CD14-positive monocyte (primary cell): ENCODE measurements at regions not wholly inside any gene's neighbourhood (a gene's known extent, or its start where the extent isn't known, plus 50 kb on each side); places are given as distances from the start of the nearest gene placed in this dataset.

Experiments used
- DNase-seq, 3 donors: peaks; one replicate each; pipeline ENCODE4 v3.0.0-alpha.2; 2011 to 2022
- H2AFZ ChIP-seq: 2 replicates; pipeline ENCODE4 v1.6.0; 2012; ENCODE audit warnings: mild to moderate bottlenecking, low read depth, low read length, inconsistent platforms; ENCODE audit not compliant: insufficient read depth, poor library complexity, severe bottlenecking
- H3K27ac ChIP-seq, 2 donors: 1 replicate in 1 of 2; 2 replicates in 1 of 2; pipeline ENCODE4 v1.5.1; 2012 to 2013; ENCODE audit warnings: low read length in 2 of 2, control low read depth in 1 of 2, inconsistent platforms in 1 of 2, low read depth in 1 of 2, mild to moderate bottlenecking in 1 of 2
- H3K27me3 ChIP-seq, 2 donors: one replicate each; pipeline versions ENCODE4 v1.6.0 to v1.6.1; 2011 to 2013; ENCODE audit warnings: low read length in 2 of 2; ENCODE audit not compliant: control insufficient read depth in 2 of 2, insufficient read depth in 2 of 2
- H3K36me3 ChIP-seq, 2 donors: replicated peaks in 1 of 2; 1 replicate in 1 of 2; 2 replicates in 1 of 2; pipeline versions ENCODE4 v1.5.1 to v1.6.1; 2012 to 2013; ENCODE audit warnings: low read length in 2 of 2, control low read depth in 1 of 2, inconsistent platforms in 1 of 2, mild to moderate bottlenecking in 1 of 2; ENCODE audit not compliant: insufficient read depth in 2 of 2, control insufficient read depth in 1 of 2
- H3K4me1 ChIP-seq, 2 donors: 1 replicate in 1 of 2; 2 replicates in 1 of 2; pipeline versions ENCODE4 v1.5.1 to v1.6.1; 2012 to 2013; ENCODE audit warnings: low read length in 2 of 2, control low read depth in 1 of 2, inconsistent platforms in 1 of 2, mild to moderate bottlenecking in 1 of 2, moderate library complexity in 1 of 2; ENCODE audit not compliant: insufficient read depth in 2 of 2, control insufficient read depth in 1 of 2
- H3K4me2 ChIP-seq: replicated peaks from 2 replicates; pipeline ENCODE3; 2012; ENCODE audit warnings: low read length, moderate library complexity, mild to moderate bottlenecking; ENCODE audit not compliant: poor library complexity, severe bottlenecking; ENCODE audit errors: extremely low read depth
- H3K4me3 ChIP-seq, 3 experiments: fragments of 200-600 bp in 1 of 3; sonication (generic) in 1 of 3; replicated peaks in 1 of 3; 1 replicate in 2 of 3; 2 replicates in 1 of 3; pipeline ENCODE4 v1.5.1; 2011 to 2013; ENCODE audit warnings: low read length in 3 of 3, mild to moderate bottlenecking in 3 of 3, control low read depth in 2 of 3, low read depth in 2 of 3, inconsistent platforms in 1 of 3, moderate library complexity in 1 of 3
- H3K79me2 ChIP-seq: 2 replicates; pipeline ENCODE4 v1.6.0; 2012; ENCODE audit warnings: mild to moderate bottlenecking, control low read depth, inconsistent platforms, low read length, moderate library complexity; ENCODE audit not compliant: insufficient read depth
- H3K9ac ChIP-seq: 2 replicates; pipeline ENCODE4 v1.6.0; 2017; ENCODE audit warnings: low read length, mild to moderate bottlenecking; ENCODE audit not compliant: insufficient read depth, poor library complexity, severe bottlenecking
- H3K9me3 ChIP-seq, 2 donors: replicated peaks in 1 of 2; 1 replicate in 1 of 2; 2 replicates in 1 of 2; pipeline versions ENCODE4 v1.5.1 to v1.6.1; 2012 to 2013; ENCODE audit warnings: low read length in 2 of 2, control low read depth in 1 of 2; ENCODE audit not compliant: control insufficient read depth in 1 of 2, insufficient read depth in 1 of 2
- H4K20me1 ChIP-seq: 2 replicates; pipeline ENCODE4 v1.6.0; 2012; ENCODE audit warnings: mild to moderate bottlenecking, low read length, control low read depth, moderate library complexity; ENCODE audit not compliant: insufficient read depth
- H3K27ac Mint-ChIP-seq, 7 donors: one replicate each; pipeline ENCODE4 v1.8.0; 2020; ENCODE audit warnings: mild to moderate bottlenecking in 7 of 7, mixed read lengths in 7 of 7, moderate library complexity in 6 of 7, inconsistent platforms in 2 of 7
- H3K27me3 Mint-ChIP-seq, 3 donors: one replicate each; pipeline ENCODE4 v1.8.0; 2021 to 2022; ENCODE audit warnings: low read depth in 3 of 3, mild to moderate bottlenecking in 3 of 3, mixed read lengths in 3 of 3, moderate library complexity in 3 of 3, inconsistent platforms in 1 of 3
- H3K36me3 Mint-ChIP-seq, 2 donors: one replicate each; pipeline ENCODE4 v1.8.0; 2020; ENCODE audit warnings: mixed read lengths in 2 of 2, inconsistent platforms in 1 of 2, mild to moderate bottlenecking in 1 of 2
- H3K4me1 Mint-ChIP-seq: one replicate; pipeline ENCODE4 v1.8.0; 2020; ENCODE audit warnings: mild to moderate bottlenecking, mixed read lengths
- H3K4me3 Mint-ChIP-seq, 2 donors: one replicate each; pipeline ENCODE4 v1.8.0; 2020; ENCODE audit warnings: mild to moderate bottlenecking in 2 of 2, mixed read lengths in 2 of 2, moderate library complexity in 1 of 2
- H3K9me3 Mint-ChIP-seq, 7 donors: one replicate each; pipeline ENCODE4 v1.8.0; 2020 to 2022; ENCODE audit warnings: mixed read lengths in 7 of 7, mild to moderate bottlenecking in 6 of 7, moderate library complexity in 6 of 7, inconsistent platforms in 2 of 7
- CTCF ChIP-seq: fragments of 200-600 bp; IDR thresholded peaks from one replicate; pipeline ENCODE4 v1.8.0; 2022; ENCODE audit warnings: antibody characterized with exemption, mild to moderate bottlenecking
- WGBS: methylation state at CpG from one replicate; pipeline ENCODE4 v1.1.5; 2013; ENCODE audit warnings: missing lambda C conversion rate; ENCODE audit not compliant: insufficient coverage; 5-methylcytosine and 5-hydroxymethylcytosine counted together
- intact Hi-C, 2 donors: fragments of 100-400 bp; cut with micrococcal nuclease; formaldehyde crosslinking; loops; one replicate each; pipeline versions ENCODE4 v1.15.0 to v1.15.1; 2023

GRCh38 chr1:233516732-233517131 lies 97.2 kb upstream of the KCNK1 start:
- H3K36me3 Mint-ChIP-seq, result no peaks in the 10 kb centered on the region
- peaks cover 6 to 18% (median 14%) of the 10 kb centered on the region in 7 donors for H3K9me3 Mint-ChIP-seq
- TF ChIP-seq CTCF, result no peak
- no peak overlapping the region for H3K4me3 Mint-ChIP-seq
- Histone ChIP-seq H4K20me1 (no peaks in the 10 kb centered on the region), H3K4me3 (no peak overlapping the region), H3K9me3 (peaks cover 0 to 28% of the 10 kb centered on the region in 2 donors), H2AFZ (no peak overlapping the region), H3K36me3 (no peaks in the 10 kb centered on the region), H3K27ac (no peak overlapping the region), H3K9ac (no peak overlapping the region), H3K79me2 (no peaks in the 10 kb centered on the region), H3K4me1 (peaks cover 10 to 12% of the 10 kb centered on the region in 2 donors), H3K27me3 (no peaks in the 10 kb centered on the region), H3K4me2 (no peak overlapping the region)
- peaks cover 0 to 2% (median 0%) of the 10 kb centered on the region in 3 donors for H3K27me3 Mint-ChIP-seq
- 81% methylated on average over 7 of the region's 9 CpGs for WGBS
- H3K27ac Mint-ChIP-seq, result no peak overlapping the region
- intact Hi-C loops, result no loop called here
- H3K4me1 Mint-ChIP-seq, result peaks cover 8% of the 10 kb centered on the region
- no peak for DNase-seq

- Mint-ChIP-seq H3K27me3 (peaks cover 0 to 2% (median 0%) of the 10 kb centered on the region in 3 donors), H3K27ac (no peak overlapping the region), H3K9me3 (peaks cover 6 to 18% (median 14%) of the 10 kb centered on the region in 7 donors), H3K4me3 (no peak overlapping the region), H3K4me1 (peaks cover 5% of the 10 kb centered on the region), H3K36me3 (no peaks in the 10 kb centered on the region)
- Histone ChIP-seq H3K27ac (no peak overlapping the region), H3K36me3 (no peaks in the 10 kb centered on the region), H3K4me2 (no peak overlapping the region), H3K4me3 (no peak overlapping the region), H2AFZ (peak overlapping the region; percentile 7), H3K4me1 (peaks cover 5 to 7% of the 10 kb centered on the region in 2 donors), H3K9ac (no peak overlapping the region), H3K27me3 (no peaks in the 10 kb centered on the region), H4K20me1 (no peaks in the 10 kb centered on the region), H3K9me3 (peaks cover 0 to 28% of the 10 kb centered on the region in 2 donors), H3K79me2 (no peaks in the 10 kb centered on the region)
- peak; percentile 2 to 27 (median 2) for DNase-seq
- intact Hi-C loops, result no loop called here
- WGBS, result 58% methylated on average over 3 of the region's 3 CpGs
- peak; percentile 36 for TF ChIP-seq CTCF
Observed at GRCh38 chr1:233518344-233518743, 95.6 kb upstream of the KCNK1 start.
